Cardiac fibroblast (primary cell): ENCODE measurements at regions not wholly inside any gene's neighbourhood (a gene's known extent, or its start where the extent isn't known, plus 50 kb on each side); places are given as distances from the start of the nearest gene placed in this dataset.
A peak's percentile ranks its signal among the peaks of the same experiment; 100 is the strongest.
"Not testable (repeated sequence)": the region's sequence is repeated elsewhere in the genome, so short reads cannot be mapped to it uniquely, and the experiment has no call there.

Experiments
- DNase-seq, 2 donors: peaks; one replicate each; pipeline versions ENCODE4 v3.0.0 to v3.0.0-alpha.2; 2010; ENCODE audit warnings: low read depth in 2 of 2
- H3K4me3 ChIP-seq, 2 donors: replicated peaks in 1 of 2; 1 replicate in 1 of 2; 2 replicates in 1 of 2; pipeline ENCODE4 v1.5.1; 2011; ENCODE audit warnings: low read depth in 2 of 2, low read length in 2 of 2, mild to moderate bottlenecking in 2 of 2, moderate library complexity in 1 of 2

- H3K4me3 ChIP-seq, DNase-seq: not testable (repeated sequence)
Observed at GRCh38 chr4:49262786-49263185, 276.7 kb downstream of the CWH43 start.

GRCh38 chr4:49270435-49270834, 284.4 kb downstream of the CWH43 start:
- not testable (repeated sequence) for DNase-seq

GRCh38 chr4:49270912-49271311, 284.8 kb downstream of the CWH43 start:
- not testable (repeated sequence) for H3K4me3 ChIP-seq, DNase-seq

More at GRCh38 chr4:49270435-49270834, 284.4 kb downstream of the CWH43 start:
- H3K4me3 ChIP-seq, result not testable (repeated sequence)

GRCh38 chr4:49285905-49286304, 299.8 kb downstream of the CWH43 start:
- H3K4me3 ChIP-seq, DNase-seq: not testable (repeated sequence)

GRCh38 chr4:49286926-49287745, 301.1 kb downstream of the CWH43 start:
- not testable (repeated sequence) for H3K4me3 ChIP-seq
- DNase-seq, result peak in 1 of 2 donors; percentile 18

GRCh38 chr4:49287893-49288292, 301.8 kb downstream of the CWH43 start:
- DNase-seq, result peak in 1 of 2 donors; percentile 35
- not testable (repeated sequence) for H3K4me3 ChIP-seq

- DNase-seq, result peak in 1 of 2 donors; percentile 13
- H3K4me3 ChIP-seq, result not testable (repeated sequence)
Observed at GRCh38 chr4:49288796-49289195, 302.7 kb downstream of the CWH43 start.

GRCh38 chr4:49314815-49315214, 328.7 kb downstream of the CWH43 start:
- not testable (repeated sequence) for DNase-seq, H3K4me3 ChIP-seq

- not testable (repeated sequence) for DNase-seq, H3K4me3 ChIP-seq
Observed at GRCh38 chr4:49320725-49321410, 334.8 kb downstream of the CWH43 start.

GRCh38 chr4:49321511-49322300, 335.6 kb downstream of the CWH43 start:
- not testable (repeated sequence) for DNase-seq, H3K4me3 ChIP-seq

- not testable (repeated sequence) for H3K4me3 ChIP-seq, DNase-seq
Observed at GRCh38 chr4:49322610-49323572, 336.8 kb downstream of the CWH43 start.

- not testable (repeated sequence) for DNase-seq, H3K4me3 ChIP-seq
Observed at GRCh38 chr4:49323573-49323940, 337.5 kb downstream of the CWH43 start.
